ENCODE measurements at regions not wholly inside any gene's neighbourhood (a gene's known extent, or its start where the extent isn't known, plus 50 kb on each side); places are given as distances from the start of the nearest gene placed in this dataset.
A peak's percentile ranks its signal among the peaks of the same experiment; 100 is the strongest.

- DNase-seq = no peak
These were observed 236.6 kb upstream of the GJB5 start for GRCh38 chr1:34518146-34518699.

- DNase-seq = no peak
These were observed 234.7 kb upstream of the GJB5 start for GRCh38 chr1:34520111-34520510.

GRCh38 chr1:34524783-34525182 lies 230.1 kb upstream of the GJB5 start:
- DNase-seq = no peak

DNA sequence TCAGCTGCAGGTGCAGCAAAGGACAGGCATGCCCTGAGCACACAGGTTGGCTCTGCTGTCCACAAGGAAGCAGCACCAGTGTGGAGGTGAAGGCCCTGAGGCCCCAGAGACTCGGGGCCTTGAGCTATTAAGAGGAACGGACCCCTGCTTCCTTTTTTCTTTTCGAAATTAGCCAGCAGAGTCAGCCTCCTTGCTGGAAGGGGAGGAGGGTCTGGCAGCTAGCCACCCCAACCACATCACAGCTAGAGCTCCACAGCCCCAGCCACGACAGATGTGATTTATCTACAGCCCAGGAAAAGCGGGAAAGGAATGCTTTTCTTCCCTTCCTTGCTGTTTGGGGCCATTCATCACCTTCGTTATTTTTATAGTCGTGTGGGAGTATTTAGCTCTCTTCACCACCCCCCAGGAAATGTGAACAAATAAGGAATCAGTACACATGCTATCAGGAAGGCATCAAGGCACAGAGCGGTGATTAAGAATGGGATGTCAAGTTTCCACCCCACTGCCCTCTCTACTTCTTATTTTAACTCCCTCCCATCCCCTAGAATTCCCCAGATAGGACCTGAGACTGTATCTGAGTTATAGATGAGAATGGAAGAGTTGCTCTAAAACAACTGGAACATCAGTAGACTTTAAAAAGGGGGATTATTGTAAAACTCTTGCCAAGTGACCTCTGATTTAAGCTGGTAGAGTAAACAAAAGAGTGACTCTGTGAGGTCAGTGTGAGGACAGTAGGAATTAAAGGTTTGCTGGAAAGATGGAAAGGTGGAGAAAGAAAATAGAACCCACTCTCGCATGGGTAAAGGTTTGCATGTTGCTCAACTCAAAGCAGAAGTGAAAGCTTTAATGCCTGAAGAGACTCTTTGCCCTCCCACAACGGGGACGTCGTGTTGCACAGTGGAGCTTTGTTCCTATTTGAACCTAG lies 224.7 kb upstream of the GJB5 start:
- DNase-seq = no peak

- no peak for DNase-seq
These were observed 222.7 kb upstream of the GJB5 start for GRCh38 chr1:34532113-34532512.

GRCh38 chr1:34538481-34538880 lies 216.4 kb upstream of the GJB5 start:
- DNase-seq = no peak

GRCh38 chr1:34547046-34547674 lies 207.7 kb upstream of the GJB5 start:
- no peak for DNase-seq

DNA sequence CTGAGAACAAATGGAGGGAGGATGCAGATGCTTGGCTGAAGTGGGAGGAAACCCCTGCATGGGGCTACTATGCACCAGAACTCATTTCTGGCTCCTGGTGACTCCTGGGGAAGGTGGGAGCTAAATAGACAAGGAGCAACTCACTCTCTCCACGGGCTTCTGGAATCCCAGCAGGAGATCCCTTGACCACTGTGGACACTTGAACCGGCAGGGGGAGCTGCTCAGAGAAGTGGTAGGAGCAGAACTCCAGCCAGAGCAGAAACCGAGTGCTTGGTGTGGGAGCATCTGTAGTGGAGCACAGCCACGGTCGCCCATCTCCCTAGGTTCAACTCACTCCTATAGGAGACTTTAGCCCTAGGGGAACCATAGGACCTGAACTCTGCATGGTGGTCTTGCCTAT lies 205.6 kb upstream of the GJB5 start:
- no peak for DNase-seq

- DNase-seq = no peak
These were observed 176.5 kb upstream of the GJB5 start for GRCh38 chr1:34578306-34578705.

- no peak for DNase-seq
These were observed 172.5 kb upstream of the GJB5 start for GRCh38 chr1:34582356-34582755.

DNA sequence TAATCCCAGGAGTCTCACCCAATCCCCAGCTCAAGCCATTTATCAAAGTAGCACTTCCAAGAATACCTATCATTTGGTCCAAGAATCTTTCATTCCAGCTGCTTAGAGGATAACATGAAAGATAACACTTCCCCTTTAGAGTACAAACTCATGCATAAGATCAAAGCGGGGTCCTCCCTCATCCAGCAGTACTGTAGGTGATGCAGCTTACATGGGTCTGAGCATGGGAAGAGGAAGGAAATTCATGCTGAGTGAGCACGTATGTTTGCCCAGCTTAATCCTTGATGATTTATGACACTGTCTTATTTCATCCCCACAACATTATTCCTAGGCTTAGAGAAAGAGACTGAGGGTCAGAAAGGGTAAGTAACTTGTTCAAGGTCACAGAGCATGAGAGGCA lies 167.1 kb upstream of the GJB5 start:
- DNase-seq = no peak

DNA sequence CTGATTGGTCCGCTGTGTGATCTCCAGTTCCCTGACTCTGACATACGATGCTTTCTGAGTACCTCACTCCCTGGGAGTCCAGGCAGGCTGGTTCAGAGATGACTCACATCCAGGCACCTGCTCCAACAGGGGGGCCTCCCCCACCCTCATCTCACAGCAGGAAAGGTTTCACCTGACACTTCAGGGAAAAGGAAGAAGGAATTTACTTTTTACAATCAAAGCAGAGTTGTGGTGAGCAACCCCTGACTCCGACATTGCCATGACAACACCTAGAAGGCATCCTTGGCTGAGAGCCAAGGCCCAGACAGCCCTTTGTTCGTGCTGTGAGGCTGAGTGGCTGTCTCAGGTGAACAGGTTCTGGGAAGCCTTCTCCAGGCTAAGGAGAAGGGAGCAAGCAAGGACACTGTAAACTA lies 164.6 kb upstream of the GJB5 start:
- DNase-seq = no peak

DNA sequence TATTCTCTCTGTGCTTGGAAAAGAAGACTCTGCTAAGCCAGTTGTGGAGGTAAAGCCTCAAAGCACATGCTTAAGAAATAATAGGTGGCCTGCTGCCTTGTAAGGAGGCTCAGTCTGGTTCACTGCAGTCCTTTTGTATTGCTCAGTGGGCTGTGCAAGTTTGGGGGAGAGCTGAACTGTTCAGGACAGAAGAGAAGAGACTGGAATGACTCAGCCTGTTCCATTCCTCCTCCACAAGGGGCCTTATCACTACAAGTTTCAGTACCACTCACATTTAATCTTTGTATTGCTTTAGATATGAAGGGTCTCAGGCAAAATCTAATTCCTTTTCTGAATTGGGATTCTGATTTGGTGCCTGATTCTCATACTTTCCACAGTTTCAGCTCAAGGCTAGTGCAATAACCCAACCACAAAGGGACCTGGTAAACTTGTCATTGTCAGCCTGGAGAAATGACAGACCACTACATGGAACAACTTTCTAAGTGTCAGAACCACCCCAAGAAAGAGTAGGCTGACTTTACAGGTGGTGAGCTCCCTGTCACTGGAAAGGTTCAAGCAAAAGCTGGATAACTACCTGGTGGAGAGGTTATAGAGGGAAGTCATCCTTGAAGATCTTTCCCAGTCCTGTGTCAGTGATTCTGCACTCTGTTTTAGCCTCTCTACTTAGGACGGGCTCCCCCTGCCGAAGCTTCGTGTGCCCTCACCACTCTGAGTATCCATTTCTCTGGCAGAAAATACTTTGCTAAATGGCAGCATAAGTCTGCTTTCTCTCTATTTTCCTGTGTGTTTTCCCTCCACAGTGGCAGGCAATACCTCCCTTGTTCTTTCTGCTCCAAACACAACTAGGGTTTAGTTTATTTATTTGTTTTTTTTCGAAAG lies 162.9 kb upstream of the GJB5 start:
- no peak for DNase-seq

DNA sequence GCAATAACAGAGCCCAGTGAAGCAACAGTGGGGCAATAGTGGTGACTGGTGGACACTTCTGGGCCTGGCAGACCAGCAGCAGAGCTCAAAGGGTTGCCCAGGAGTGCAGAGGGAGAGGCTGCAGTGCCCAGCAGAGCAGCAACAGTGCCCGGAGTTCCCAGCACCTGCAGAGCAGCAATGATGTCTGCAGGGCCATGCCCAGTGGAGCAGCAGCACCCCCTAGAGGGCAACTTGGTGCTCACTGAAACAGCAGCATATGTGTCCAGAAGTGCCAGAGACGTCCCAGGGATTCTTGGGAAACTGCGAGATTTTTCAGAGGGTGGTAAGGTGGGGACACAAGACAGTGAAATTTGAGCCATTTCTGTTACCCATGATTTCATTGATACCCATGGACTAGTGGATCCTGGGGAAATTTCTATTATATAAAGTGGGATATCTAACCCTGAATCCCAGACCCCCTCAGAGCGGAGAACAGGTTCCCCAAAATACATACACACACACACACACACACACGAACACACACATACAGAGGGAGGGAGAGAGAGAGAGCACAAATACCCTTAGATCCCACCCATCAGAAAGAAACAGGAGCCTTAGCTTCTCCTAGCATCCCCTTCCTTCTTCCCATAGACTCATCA lies 156.9 kb upstream of the GJB5 start:
- DNase-seq = peak; percentile 2

DNA sequence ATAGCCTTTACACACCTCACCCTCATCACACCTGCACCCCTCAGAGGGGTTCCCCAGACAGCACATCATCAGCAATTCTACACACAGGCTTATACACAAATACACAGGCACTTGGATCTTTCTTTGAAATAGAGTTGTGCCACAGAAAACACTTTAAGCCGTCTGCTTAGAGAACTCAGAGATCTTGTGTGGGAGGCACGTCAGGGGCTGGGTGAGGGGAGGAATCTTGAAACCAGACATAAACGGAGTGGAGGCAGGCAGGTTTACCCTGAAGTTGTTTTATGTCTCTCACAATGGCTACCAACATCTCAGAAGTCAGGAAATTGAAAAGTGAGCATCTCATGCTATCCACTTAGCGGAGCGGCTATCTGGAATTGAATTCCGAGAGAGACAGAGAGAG lies 151.9 kb upstream of the GJB5 start:
- DNase-seq = no peak

DNA sequence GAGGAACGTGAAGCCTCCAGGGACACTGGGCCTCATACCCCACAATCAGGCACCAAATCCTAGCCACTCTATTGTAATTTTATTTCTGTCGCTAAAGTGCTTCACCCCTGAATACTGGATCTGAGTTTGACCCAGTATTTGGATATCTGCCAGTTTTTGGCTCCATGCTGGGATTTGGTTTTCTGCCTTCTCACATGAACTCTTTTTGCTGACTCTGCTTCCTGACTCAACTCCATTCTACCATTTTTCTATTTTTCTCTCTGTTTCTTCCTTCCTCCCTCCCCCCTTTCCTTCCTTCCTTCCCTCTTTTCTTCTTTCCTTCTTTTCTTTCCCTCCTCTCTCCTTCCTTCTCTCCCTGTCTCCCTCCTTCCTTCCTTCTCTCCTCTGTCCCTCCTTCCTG lies 151.3 kb upstream of the GJB5 start:
- no peak for DNase-seq

DNA sequence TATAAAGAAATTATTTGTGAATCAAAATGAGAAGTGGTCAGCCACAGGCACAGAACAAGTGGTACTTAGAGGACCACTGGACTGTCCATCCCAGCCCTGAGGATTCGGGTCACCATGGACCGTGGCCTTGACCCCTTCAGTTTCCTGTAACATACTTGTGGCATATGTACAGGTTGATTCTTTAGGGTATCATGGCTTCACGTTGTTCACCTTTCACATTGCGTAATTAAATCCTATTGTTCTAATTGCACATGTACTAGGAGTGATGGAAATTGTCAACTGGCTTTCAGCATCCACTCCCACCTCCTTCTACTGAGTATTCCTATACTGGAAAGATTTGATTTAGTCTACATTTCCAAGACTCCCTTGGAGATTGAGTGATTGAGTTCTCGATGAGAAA lies 148.3 kb upstream of the GJB5 start:
- DNase-seq = no peak

GRCh38 chr1:34610063-34610462 lies 144.8 kb upstream of the GJB5 start:
- no peak for DNase-seq

DNA sequence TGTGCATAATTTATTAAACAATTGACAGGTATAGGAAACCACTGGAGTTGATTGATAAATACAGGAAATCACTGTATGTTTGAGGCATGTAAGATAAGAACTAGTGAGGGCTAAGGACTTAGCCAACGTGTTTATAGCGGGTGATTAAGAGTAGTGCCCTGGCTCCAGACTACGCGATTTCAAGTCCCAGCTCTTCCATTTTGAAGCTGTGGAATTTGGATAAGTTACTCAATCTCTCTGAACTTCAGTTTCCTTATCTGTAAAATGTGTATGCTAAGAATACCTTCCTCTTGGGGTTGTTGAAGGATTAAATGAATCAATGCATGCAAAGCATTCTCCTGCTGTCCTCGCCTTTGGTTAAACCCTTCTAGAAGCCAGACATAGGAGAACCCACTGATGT lies 143.3 kb upstream of the GJB5 start:
- no peak for DNase-seq

- no peak for DNase-seq
These were observed 142.6 kb upstream of the GJB5 start for GRCh38 chr1:34612091-34612827.

GRCh38 chr1:34617321-34618118 lies 137.3 kb upstream of the GJB5 start:
- DNase-seq = no peak
